ENCODE measurements at regions not wholly inside any gene's neighbourhood (a gene's known extent, or its start where the extent isn't known, plus 50 kb on each side); places are given as distances from the start of the nearest gene placed in this dataset.

DNA sequence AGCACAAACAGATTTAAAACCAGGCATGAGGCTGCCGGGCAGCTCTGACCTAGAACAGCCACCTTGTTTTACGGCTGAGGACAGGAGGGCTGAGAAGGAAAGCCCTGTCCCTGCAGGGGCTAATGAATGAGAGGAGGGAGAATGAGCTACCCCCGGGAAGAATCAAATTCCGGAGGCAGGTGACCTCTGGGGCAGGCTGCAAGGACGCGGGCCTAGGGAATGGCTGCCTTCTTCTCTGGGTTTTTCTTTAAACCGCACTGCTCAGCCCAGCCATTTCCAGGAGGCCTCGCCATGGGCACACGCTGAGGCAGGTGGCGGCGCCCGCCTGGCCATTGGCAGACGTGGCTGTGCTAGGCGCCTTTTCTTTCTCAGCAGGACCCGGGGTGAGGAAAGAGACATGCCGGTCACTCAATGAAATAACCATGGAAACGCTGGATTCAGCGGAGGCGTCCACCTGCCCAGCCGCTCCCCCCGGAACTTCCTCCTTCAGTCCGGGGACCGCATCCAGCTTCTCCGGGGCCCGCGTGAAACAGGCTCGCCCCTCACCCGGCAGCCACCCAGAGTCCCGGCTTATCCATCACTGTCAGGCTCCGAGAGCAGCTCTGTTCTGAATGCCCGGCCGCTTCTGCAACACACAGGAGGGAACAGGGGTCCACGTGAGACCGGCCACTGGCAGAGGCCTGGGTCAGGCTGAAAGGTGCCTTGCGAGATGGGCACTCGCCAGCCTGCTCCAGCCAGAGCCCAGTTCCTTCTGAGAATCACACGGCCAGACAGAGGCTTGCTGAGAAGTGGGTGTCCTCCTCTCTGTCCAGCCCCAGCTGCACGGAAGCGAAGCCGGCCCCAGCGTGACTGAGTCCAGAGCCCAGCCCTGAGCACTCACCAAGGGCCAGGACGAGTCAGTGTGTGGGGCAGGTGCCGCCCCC, 82.1 kb downstream of the PDGFA start:
- FAIRE-seq: no peak
- 83 to 90% (median 89%) methylated on average over 39 to 43 of the region's 43 CpGs for WGBS, 3 donors

GRCh38 chr7:438361-438760, 81.3 kb downstream of the PDGFA start:
- no peak for FAIRE-seq
- WGBS, 3 donors: 33 to 83% (median 55%) methylated on average over 6 to 7 of the region's 7 CpGs

More for the DNA sequence above, 82.1 kb downstream of the PDGFA start:
- H3K4me3 ChIP-seq (ENCODE audit: low read depth in 1 of 3, low read length in 3 of 3): no peak overlapping the region
- no peaks in the 10 kb centered on the region for H3K9me3 ChIP-seq (ENCODE audit: control insufficient read depth in 2 of 2, insufficient read depth in 1 of 2, low read depth in 1 of 2, low read length in 1 of 2)
- DNase-seq: no peak
- no peaks in the 10 kb centered on the region for H3K27me3 ChIP-seq (ENCODE audit: control insufficient read depth in 3 of 3, insufficient read depth in 3 of 3, low read length in 3 of 3)
- no peaks in the 10 kb centered on the region for H3K36me3 ChIP-seq (ENCODE audit: control insufficient read depth in 3 of 3, insufficient read depth in 2 of 3, low read depth in 1 of 3, low read length in 3 of 3)
- peaks cover 0 to 16% (median 0%) of the 10 kb centered on the region in 3 donors for H3K4me1 ChIP-seq (ENCODE audit: control insufficient read depth in 3 of 3, insufficient read depth in 2 of 3, low read depth in 1 of 3, low read length in 2 of 3)
- H3K27ac ChIP-seq (ENCODE audit: low read depth in 1 of 3, low read length in 2 of 3): no peak overlapping the region

DNA sequence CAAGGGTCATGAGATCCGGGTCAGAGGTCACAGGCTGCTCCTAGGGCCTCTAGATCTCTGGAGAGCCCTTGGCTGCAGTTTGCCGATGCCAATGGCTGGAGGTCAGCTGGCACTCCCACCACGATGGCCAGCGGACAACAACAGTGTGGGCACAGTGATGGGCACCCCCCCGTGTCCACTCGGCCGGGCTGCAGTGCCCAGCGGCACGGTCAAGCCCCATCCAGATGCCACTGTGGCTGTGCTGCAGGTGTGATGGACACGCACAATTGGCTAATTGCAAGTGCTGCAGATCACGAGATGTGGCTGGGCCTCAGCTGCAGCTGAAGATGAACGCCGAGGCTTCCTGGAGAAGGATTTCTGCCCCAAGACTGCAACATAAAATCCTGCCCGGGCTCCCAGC, 80.7 kb downstream of the PDGFA start:
- 90 to 92% (median 90%) methylated on average over 14 of the region's 14 CpGs for WGBS, 3 donors
- no peak overlapping the region for H3K4me3 ChIP-seq (ENCODE audit: low read depth in 1 of 3, low read length in 3 of 3)
- no peaks in the 10 kb centered on the region for H3K27me3 ChIP-seq (ENCODE audit: control insufficient read depth in 3 of 3, insufficient read depth in 3 of 3, low read length in 3 of 3)
- no peaks in the 10 kb centered on the region for H3K36me3 ChIP-seq (ENCODE audit: control insufficient read depth in 3 of 3, insufficient read depth in 2 of 3, low read depth in 1 of 3, low read length in 3 of 3)
- peaks cover 0 to 11% (median 0%) of the 10 kb centered on the region in 3 donors for H3K4me1 ChIP-seq (ENCODE audit: control insufficient read depth in 3 of 3, insufficient read depth in 2 of 3, low read depth in 1 of 3, low read length in 2 of 3)
- no peak overlapping the region for H3K27ac ChIP-seq (ENCODE audit: low read depth in 1 of 3, low read length in 2 of 3)
- FAIRE-seq (no peak), DNase-seq (no peak)
- no peaks in the 10 kb centered on the region for H3K9me3 ChIP-seq (ENCODE audit: control insufficient read depth in 2 of 2, insufficient read depth in 1 of 2, low read depth in 1 of 2, low read length in 1 of 2)

More at GRCh38 chr7:438361-438760, 81.3 kb downstream of the PDGFA start:
- Histone ChIP-seq H3K4me1 (ENCODE audit: control insufficient read depth in 3 of 3, insufficient read depth in 2 of 3, low read depth in 1 of 3, low read length in 2 of 3) (peaks cover 0 to 13% (median 0%) of the 10 kb centered on the region in 3 donors), H3K36me3 (ENCODE audit: control insufficient read depth in 3 of 3, insufficient read depth in 2 of 3, low read depth in 1 of 3, low read length in 3 of 3) (no peaks in the 10 kb centered on the region), H3K27me3 (ENCODE audit: control insufficient read depth in 3 of 3, insufficient read depth in 3 of 3, low read length in 3 of 3) (no peaks in the 10 kb centered on the region), H3K4me3 (ENCODE audit: low read depth in 1 of 3, low read length in 3 of 3) (no peak overlapping the region), H3K27ac (ENCODE audit: low read depth in 1 of 3, low read length in 2 of 3) (no peak overlapping the region), H3K9me3 (ENCODE audit: control insufficient read depth in 2 of 2, insufficient read depth in 1 of 2, low read depth in 1 of 2, low read length in 1 of 2) (no peaks in the 10 kb centered on the region)
- DNase-seq: no peak

- FAIRE-seq (no peak), DNase-seq (peak in 1 of 2 donors; percentile 39)
- Histone ChIP-seq H3K36me3 (ENCODE audit: control insufficient read depth in 3 of 3, insufficient read depth in 2 of 3, low read depth in 1 of 3, low read length in 3 of 3) (no peaks in the 10 kb centered on the region), H3K4me3 (ENCODE audit: low read depth in 1 of 3, low read length in 3 of 3) (no peak overlapping the region), H3K27me3 (ENCODE audit: control insufficient read depth in 3 of 3, insufficient read depth in 3 of 3, low read length in 3 of 3) (no peaks in the 10 kb centered on the region), H3K9me3 (ENCODE audit: control insufficient read depth in 2 of 2, insufficient read depth in 1 of 2, low read depth in 1 of 2, low read length in 1 of 2) (no peaks in the 10 kb centered on the region), H3K27ac (ENCODE audit: low read depth in 1 of 3, low read length in 2 of 3) (no peak overlapping the region), H3K4me1 (ENCODE audit: control insufficient read depth in 3 of 3, insufficient read depth in 2 of 3, low read depth in 1 of 3, low read length in 2 of 3) (peaks cover 0 to 5% (median 0%) of the 10 kb centered on the region in 3 donors)
- 68 to 85% (median 68%) methylated on average over 9 to 10 of the region's 10 CpGs for WGBS, 3 donors
These were observed 79.4 kb downstream of the PDGFA start for GRCh38 chr7:440059-440749.

- Histone ChIP-seq H3K4me3 (ENCODE audit: low read depth in 1 of 3, low read length in 3 of 3) (no peak overlapping the region), H3K9me3 (ENCODE audit: control insufficient read depth in 2 of 2, insufficient read depth in 1 of 2, low read depth in 1 of 2, low read length in 1 of 2) (no peaks in the 10 kb centered on the region), H3K27me3 (ENCODE audit: control insufficient read depth in 3 of 3, insufficient read depth in 3 of 3, low read length in 3 of 3) (no peaks in the 10 kb centered on the region), H3K27ac (ENCODE audit: low read depth in 1 of 3, low read length in 2 of 3) (no peak overlapping the region), H3K4me1 (ENCODE audit: control insufficient read depth in 3 of 3, insufficient read depth in 2 of 3, low read depth in 1 of 3, low read length in 2 of 3) (no peaks in the 10 kb centered on the region), H3K36me3 (ENCODE audit: control insufficient read depth in 3 of 3, insufficient read depth in 2 of 3, low read depth in 1 of 3, low read length in 3 of 3) (no peaks in the 10 kb centered on the region)
- no peak for DNase-seq
- WGBS, 3 donors: 84 to 88% (median 87%) methylated on average over 14 of the region's 14 CpGs
- no peak for FAIRE-seq
These were observed 77.8 kb downstream of the PDGFA start for GRCh38 chr7:441684-442421.

- WGBS, 3 donors: 66 to 88% (median 73%) methylated on average over 7 of the region's 7 CpGs
- H3K27ac ChIP-seq (ENCODE audit: low read depth in 1 of 3, low read length in 2 of 3): no peak overlapping the region
- H3K27me3 ChIP-seq (ENCODE audit: control insufficient read depth in 3 of 3, insufficient read depth in 3 of 3, low read length in 3 of 3): no peaks in the 10 kb centered on the region
- H3K9me3 ChIP-seq (ENCODE audit: control insufficient read depth in 2 of 2, insufficient read depth in 1 of 2, low read depth in 1 of 2, low read length in 1 of 2): no peaks in the 10 kb centered on the region
- H3K4me1 ChIP-seq (ENCODE audit: control insufficient read depth in 3 of 3, insufficient read depth in 2 of 3, low read depth in 1 of 3, low read length in 2 of 3): no peaks in the 10 kb centered on the region
- DNase-seq (no peak), FAIRE-seq (no peak)
- H3K4me3 ChIP-seq (ENCODE audit: low read depth in 1 of 3, low read length in 3 of 3): no peak overlapping the region
- H3K36me3 ChIP-seq (ENCODE audit: control insufficient read depth in 3 of 3, insufficient read depth in 2 of 3, low read depth in 1 of 3, low read length in 3 of 3): no peaks in the 10 kb centered on the region
These were observed 77.2 kb downstream of the PDGFA start for GRCh38 chr7:442457-442856.

DNA sequence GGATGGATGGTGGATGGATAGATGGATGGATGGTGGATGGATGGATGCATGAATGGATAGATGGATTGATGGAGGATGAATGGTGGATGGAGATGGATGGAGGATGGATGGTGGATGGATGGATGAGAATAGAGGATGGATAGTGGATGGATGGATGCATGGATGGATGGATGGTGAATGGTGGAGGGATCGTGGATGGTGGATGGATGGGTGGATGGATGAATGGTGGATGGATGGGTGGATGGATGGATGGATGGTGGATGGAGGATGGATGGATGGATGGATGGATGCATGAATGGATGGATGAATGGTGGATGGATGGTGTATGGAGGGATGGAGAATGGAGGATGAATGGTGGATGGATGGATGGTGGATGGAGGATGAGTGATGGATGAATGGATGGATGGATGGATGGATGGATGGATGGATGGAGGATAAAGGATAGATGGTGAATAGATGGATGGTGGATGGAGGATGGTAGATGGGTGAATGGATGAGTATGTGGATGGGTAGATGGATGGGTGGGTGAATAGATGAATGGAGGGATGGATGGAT, 76.3 kb downstream of the PDGFA start:
- Histone ChIP-seq H3K9me3 (ENCODE audit: control insufficient read depth in 2 of 2, insufficient read depth in 1 of 2, low read depth in 1 of 2, low read length in 1 of 2) (no peaks in the 10 kb centered on the region), H3K4me1 (ENCODE audit: control insufficient read depth in 3 of 3, insufficient read depth in 2 of 3, low read depth in 1 of 3, low read length in 2 of 3) (no peaks in the 10 kb centered on the region), H3K27ac (ENCODE audit: low read depth in 1 of 3, low read length in 2 of 3) (no peak overlapping the region), H3K36me3 (ENCODE audit: control insufficient read depth in 3 of 3, insufficient read depth in 2 of 3, low read depth in 1 of 3, low read length in 3 of 3) (no peaks in the 10 kb centered on the region), H3K4me3 (ENCODE audit: low read depth in 1 of 3, low read length in 3 of 3) (no peak overlapping the region), H3K27me3 (ENCODE audit: control insufficient read depth in 3 of 3, insufficient read depth in 3 of 3, low read length in 3 of 3) (no peaks in the 10 kb centered on the region)
- DNase-seq (no peak), FAIRE-seq (no peak)
- 65 to 96% (median 90%) methylated on average over 1 of the region's 1 CpG for whole genome bisulfite sequencing, 3 donors

GRCh38 chr7:444606-445005, 75.0 kb downstream of the PDGFA start:
- FAIRE-seq (no peak), DNase-seq (no peak)
- H3K27me3 ChIP-seq (ENCODE audit: control insufficient read depth in 3 of 3, insufficient read depth in 3 of 3, low read length in 3 of 3): no peaks in the 10 kb centered on the region
- H3K4me1 ChIP-seq (ENCODE audit: control insufficient read depth in 3 of 3, insufficient read depth in 2 of 3, low read depth in 1 of 3, low read length in 2 of 3): no peaks in the 10 kb centered on the region
- no peaks in the 10 kb centered on the region for H3K9me3 ChIP-seq (ENCODE audit: control insufficient read depth in 2 of 2, insufficient read depth in 1 of 2, low read depth in 1 of 2, low read length in 1 of 2)
- H3K4me3 ChIP-seq (ENCODE audit: low read depth in 1 of 3, low read length in 3 of 3): no peak overlapping the region
- H3K27ac ChIP-seq (ENCODE audit: low read depth in 1 of 3, low read length in 2 of 3): no peak overlapping the region
- no peaks in the 10 kb centered on the region for H3K36me3 ChIP-seq (ENCODE audit: control insufficient read depth in 3 of 3, insufficient read depth in 2 of 3, low read depth in 1 of 3, low read length in 3 of 3)
- 51 to 61% (median 53%) methylated on average over 8 of the region's 8 CpGs for WGBS, 3 donors

All from small intestine (tissue), 7 donors.